CD4-positive, alpha-beta T cell treated with Interleukin-1 beta for 1 hour (primary cell): ENCODE measurements at regions not wholly inside any gene's neighbourhood (a gene's known extent, or its start where the extent isn't known, plus 50 kb on each side); places are given as distances from the start of the nearest gene placed in this dataset.

Experiments
- DNase-seq, 2 donors: peaks; one replicate each; pipeline ENCODE4 v3.0.0-alpha.2; 2020 to 2022

DNA sequence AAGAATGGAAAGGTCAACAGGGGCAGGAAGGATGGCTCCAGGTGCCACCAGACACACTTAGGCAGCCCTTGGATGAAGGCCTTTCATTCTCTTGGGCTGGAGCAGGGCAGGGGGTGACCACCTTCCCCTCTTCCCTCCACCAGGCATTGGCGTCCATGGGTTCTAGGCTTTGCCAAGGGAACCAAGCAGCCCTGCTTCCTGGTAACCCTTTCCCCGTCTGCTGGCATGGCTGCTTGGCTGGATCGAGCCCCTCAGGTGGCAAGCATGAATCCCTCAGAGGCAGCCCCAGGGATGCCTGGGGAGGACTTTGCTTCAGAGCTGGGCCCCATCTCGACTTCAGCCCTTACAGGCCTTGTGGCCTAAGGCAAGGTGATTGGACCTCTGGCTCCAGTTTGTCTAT is 185.1 kb upstream of the SYT13 start:
- DNase-seq: no peak

- no peak for DNase-seq
Measured at GRCh38 chr11:45470794-45471167, 184.6 kb upstream of the SYT13 start.

GRCh38 chr11:45470151-45470793 is 184.1 kb upstream of the SYT13 start:
- no peak for DNase-seq

- no peak for DNase-seq
Measured at GRCh38 chr11:45468267-45468856, 182.2 kb upstream of the SYT13 start.

GRCh38 chr11:45463541-45463940 is 177.4 kb upstream of the SYT13 start:
- DNase-seq: no peak

DNA sequence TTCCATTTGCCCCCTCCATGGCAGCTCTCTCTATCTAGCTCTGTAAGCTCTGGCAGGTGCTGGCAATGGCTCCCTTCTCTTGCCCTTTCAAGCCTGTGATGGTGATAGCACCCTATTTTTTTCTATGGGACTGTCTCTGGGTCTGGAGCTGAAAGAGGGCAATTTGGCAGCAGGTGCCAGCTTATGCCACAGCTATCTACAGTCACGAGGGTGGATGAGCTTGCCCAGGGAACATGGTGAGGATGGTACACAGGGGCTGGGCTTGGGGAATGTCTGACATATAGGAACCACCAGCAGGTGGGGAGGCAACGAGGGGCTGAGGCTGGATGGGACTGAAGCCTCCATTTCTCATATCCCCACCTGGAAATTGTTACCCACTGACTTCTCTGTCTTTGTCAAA is 175.4 kb upstream of the SYT13 start:
- no peak for DNase-seq

DNA sequence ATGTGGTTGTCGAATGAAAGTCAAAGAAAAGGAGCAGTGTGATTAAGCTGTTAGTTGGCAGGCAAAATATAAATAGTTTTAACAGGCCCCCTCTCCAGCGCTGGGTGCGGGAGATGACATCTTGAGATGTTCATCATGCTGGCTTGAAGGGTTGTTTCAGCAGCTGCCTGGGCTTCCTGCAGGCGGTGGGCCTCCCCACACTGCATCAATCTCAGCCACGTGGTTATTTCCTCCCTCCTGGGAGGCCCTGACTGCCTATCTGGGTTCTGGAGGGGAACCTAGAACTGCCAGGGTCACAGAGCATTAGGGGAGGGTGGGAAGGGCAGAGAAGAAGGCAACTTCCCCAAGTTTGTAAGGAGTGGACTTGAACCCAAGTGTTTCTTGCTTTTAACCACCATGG is 173.3 kb upstream of the SYT13 start:
- no peak for DNase-seq

- no peak for DNase-seq
Measured at GRCh38 chr11:45458269-45458668, 172.1 kb upstream of the SYT13 start.

DNA sequence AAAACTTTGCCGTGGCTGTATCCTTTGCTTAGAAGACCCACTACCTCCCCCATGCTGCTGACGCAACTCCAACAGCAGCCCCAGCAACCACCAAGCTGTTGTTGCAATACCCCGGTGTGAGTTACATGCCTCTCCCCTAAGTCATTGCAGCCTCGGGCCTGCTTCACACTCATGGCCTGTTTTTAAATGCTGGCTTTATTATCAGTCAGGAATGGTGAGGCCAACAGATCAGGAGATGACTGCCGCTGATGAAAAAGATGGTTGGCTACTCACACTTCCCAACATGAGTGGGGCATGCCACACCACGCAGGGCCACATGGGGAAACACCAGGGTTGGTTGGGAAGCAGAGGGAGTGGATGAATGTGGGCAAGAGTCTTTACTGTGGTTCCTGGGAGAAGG is 171.5 kb upstream of the SYT13 start:
- DNase-seq: no peak

DNA sequence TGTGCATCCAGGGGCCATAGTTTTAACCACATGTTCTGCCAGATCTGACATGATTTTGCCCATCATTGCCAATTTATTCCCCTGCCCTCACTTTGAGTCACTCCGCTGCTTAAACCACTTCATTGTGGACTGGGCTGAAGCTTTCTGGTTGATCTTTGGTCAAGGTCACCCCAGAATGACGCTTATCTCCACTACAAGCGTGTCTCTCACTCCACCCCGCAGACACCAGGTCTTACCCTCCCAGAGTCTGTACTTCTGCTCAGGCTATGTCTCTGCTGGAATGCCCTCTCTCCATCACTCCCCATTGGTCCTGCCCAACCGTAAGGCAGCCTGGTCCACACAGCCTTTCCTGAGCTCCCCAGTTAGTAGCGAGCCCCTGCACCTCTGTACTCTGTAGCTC is 170.5 kb upstream of the SYT13 start:
- no peak for DNase-seq

- DNase-seq: no peak
Measured at GRCh38 chr11:45455536-45455935, 169.4 kb upstream of the SYT13 start.

GRCh38 chr11:45454917-45455401 is 168.8 kb upstream of the SYT13 start:
- DNase-seq: no peak

DNA sequence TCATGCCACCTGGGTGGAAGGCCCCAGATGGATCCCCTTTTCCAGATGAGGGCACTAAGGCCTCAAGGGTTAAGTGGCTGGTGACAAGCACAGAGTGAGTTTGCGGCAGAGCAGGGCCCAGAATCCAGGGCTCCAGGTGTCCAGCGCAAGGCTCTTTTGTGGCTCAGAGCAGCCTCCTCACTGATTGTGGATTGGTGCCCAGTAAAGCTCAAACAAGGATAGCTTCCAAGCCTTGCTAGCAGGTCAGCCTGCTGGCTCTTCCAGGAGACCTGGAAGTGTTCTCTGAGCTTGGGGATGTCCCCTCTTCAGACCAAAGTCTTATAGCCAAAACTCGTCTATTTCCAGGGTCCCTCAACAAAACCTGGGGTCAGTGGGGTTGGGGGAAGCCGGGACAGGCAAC is 167.6 kb upstream of the SYT13 start:
- no peak for DNase-seq

GRCh38 chr11:45451766-45452440 is 165.8 kb upstream of the SYT13 start:
- DNase-seq: no peak

DNA sequence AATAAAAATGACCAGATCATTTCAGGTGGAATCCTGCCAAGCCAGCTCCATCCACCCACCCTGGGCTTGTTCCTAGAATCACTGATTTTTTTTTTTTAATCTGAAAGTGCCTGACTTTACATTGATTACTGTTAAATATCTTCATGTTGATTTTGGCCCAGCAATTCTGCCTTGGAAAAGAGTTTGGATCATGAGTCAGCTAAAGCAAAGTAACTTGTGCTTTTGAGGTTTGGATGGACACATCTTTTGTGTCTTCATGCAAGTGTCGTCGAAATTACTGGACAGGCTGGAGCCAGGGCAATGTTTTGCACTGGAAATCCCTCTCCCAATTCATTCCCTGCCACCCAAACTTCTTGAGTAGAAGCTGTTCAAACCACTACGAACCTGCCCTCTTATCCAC is 164.0 kb upstream of the SYT13 start:
- DNase-seq: no peak

DNA sequence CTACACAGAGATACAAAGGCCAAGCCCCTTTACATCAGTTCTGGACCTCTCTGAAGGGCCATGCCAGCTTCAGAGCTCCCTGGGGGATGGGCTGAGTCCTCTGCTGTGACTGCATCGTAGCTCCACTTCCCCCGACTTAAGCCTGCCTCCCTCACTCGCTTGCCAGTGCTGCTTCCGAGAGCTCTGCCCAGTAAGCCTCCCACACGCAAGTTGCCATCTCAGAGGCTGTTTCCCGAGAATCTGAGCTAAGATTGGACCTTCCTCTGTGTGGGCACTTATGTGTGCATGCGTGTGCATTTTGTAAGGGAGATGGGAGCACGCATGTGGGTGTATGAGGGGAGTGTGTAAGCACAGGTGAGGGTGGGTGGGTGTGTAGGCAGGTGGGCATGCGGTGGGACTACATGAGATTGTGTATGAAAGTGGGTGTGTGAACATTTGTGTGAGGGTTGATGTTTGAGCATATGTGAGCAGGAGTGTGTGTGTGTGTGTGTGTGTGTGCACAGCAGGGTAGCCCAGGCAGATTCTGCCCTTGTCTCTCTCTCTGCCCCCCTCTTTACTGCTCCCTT is 163.0 kb upstream of the SYT13 start:
- DNase-seq: no peak

GRCh38 chr11:45448561-45448960 is 162.4 kb upstream of the SYT13 start:
- no peak for DNase-seq

DNA sequence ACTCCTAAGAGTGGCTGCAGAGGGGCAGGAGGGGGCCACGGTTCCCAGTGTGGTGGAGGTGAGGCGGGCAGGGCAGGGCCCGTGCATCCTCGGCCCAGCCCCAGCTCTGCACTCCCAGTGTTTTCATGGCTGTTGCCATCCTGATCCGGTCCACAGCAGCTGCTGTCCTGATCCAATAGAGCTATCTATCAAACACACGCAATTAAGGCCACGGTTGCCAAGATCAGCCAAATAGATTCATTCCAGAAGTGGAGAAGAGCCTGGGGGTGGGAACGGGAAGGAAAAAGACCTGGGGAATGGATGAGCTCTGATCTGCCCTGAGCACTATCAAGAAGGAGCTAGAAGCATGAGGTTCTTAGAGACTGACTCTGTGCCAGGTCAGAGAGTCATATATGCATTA is 160.9 kb upstream of the SYT13 start:
- DNase-seq: no peak

- DNase-seq: no peak
Measured at GRCh38 chr11:45446434-45446833, 160.3 kb upstream of the SYT13 start.

GRCh38 chr11:45444796-45445195 is 158.7 kb upstream of the SYT13 start:
- DNase-seq: no peak

DNA sequence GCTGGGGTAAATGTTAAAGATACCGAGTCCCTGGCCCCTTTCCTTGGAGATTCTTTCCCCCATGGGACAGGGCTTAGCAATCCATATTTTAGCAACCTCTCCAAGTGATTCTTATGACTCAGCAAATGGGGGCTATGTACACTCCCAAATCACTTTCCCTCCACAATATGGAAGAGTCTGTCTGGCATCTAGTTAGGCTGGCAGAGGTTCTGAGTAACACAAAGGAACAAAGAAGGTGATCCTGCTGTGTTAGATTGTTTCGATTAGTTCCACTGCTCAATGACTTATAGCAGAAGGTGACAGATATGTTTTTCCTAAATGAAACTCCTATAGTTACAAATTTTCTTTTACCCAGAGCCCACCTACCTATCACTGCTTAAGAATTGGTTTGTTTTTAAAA is 154.0 kb upstream of the SYT13 start:
- DNase-seq: no peak

GRCh38 chr11:45436966-45437365 is 150.8 kb upstream of the SYT13 start:
- DNase-seq: no peak

DNA sequence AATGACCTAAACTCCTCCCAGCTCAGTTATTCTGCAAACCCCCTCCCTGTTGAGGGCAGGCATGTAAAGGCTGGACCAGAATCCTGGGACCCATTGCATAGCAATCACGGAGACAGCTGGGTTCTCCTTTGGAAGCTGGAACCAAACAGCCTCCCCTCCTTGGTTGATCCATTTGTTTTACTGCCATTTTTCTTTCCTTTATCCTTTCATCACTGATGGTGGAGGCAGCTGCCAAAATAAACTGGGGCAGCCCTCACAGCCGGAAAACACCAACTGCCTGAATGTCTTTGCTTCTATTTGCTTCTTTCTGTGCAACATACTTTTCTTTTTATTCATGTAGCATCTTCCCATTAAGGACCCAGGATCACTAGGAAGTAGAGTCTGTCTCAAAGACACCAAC is 150.0 kb upstream of the SYT13 start:
- no peak for DNase-seq

GRCh38 chr11:45435706-45436105 is 149.6 kb upstream of the SYT13 start:
- no peak for DNase-seq
